Forelimb muscle (tissue), 1 donor: ENCODE measurements at regions not wholly inside any gene's neighbourhood (a gene's known extent, or its start where the extent isn't known, plus 50 kb on each side); places are given as distances from the start of the nearest gene placed in this dataset.
A peak's percentile ranks its signal among the peaks of the same experiment; 100 is the strongest.
"Not testable (repeated sequence)": the region's sequence is repeated elsewhere in the genome, so short reads cannot be mapped to it uniquely, and the experiment has no call there.

Experiments
- DNase-seq: peaks from one replicate; pipeline ENCODE4 v3.0.0-alpha.2; 2013; ENCODE audit warnings: low read depth

DNA sequence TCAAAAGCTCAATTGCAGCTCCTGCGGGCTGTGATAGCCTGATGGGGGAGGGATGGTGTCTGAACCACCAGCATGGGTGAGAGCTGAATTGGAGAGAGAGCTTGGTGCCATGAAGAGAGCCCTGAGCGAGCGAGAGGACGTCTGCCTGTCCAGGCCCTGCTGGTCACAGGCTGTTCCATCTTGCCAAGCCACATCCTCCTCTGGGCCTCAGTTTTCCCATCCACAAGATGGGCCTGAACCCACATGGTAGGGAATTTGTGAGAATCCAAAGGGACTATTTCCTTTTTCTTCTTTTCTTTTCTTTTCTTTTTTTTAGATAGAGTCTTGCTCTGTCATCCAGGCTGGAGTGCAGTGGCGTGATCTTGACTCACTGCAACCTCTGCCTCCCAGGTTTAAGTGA is 276.4 kb downstream of the VRK1 start:
- no peak for DNase-seq

DNA sequence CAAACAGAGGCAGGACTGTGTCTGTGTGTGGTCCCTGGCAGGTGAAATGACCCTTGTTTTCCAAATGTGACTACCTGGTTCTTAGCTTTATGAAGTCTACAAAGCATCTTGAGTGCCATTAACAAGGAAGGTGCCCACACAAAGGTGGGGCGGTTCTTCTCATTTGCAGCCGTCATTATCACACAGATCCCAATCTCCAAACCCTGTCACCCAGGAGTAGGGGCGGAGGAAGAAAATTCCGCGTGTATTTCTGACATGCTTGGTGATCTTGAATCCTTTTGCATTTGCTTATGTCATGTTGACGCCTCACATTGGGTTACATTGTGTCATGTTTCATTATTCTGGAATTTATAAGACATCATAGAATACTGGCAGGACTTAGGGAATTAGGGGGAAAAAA is 277.3 kb downstream of the VRK1 start:
- no peak for DNase-seq

DNA sequence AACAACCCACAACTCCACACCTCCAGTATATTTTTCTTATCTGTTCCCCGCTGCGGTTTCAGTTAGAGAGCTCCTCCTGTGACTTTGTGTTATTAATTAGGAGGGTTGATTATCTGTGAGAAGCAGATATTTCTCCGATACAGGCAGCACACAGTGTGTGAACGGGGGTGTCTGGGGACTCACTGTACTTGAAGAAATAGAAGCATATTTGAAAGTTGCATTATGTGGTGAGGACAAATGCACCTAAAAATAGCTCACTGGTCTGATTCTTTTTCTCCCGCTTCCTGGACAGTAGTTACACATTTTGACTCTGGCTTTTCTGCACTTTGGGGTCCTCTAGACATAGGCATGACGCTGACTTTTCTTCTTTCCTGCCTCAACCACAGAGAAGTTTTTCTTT is 277.7 kb downstream of the VRK1 start:
- DNase-seq = no peak

DNA sequence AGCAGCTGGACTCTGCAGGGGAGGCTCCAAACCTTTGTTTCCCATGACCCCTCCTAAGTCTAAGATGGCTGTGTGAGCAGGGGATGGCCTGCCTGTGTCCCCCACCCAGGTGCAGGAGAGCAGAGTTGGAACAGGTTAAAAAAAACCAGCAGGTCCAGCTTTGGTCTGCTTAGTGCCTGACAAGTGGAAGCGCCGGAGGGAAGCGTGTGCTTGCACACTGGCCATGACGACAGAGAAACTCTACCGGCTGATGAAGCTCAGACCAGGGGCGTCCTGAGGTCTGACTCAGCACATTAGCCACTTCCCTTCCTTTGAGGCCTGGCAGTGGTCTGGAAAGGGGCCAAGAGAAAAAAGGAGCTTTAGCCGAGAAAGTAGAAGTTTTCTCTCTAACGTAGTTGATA is 280.1 kb downstream of the VRK1 start:
- DNase-seq = peak; percentile 16

DNA sequence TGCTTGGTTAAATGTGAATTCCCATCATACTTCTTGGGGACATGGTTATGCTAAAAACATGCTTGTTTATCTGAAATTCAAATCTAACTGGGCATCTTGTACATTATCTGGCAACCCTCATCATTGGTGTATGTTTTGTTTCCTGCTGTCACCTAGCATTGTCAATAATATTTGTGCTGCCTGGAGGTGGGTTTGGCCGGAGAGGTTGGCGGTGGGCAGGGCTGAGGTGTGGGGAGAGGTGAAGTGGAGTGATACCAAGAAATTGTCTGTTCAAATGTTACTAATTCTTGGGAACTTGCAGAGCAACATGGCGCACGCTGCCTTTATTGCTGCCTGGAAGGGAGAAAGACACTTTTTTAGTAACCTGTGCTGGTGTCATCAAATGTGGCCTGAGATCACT is 280.5 kb downstream of the VRK1 start:
- DNase-seq = no peak

GRCh38 chr14:97080991-97081390 is 283.8 kb downstream of the VRK1 start:
- DNase-seq = no peak

GRCh38 chr14:97095269-97095668 is 298.1 kb downstream of the VRK1 start:
- DNase-seq = no peak

GRCh38 chr14:97097296-97097695 is 300.1 kb downstream of the VRK1 start:
- DNase-seq = peak; percentile 17

- DNase-seq = no peak
Measured at GRCh38 chr14:97100306-97100705, 303.1 kb downstream of the VRK1 start.

DNA sequence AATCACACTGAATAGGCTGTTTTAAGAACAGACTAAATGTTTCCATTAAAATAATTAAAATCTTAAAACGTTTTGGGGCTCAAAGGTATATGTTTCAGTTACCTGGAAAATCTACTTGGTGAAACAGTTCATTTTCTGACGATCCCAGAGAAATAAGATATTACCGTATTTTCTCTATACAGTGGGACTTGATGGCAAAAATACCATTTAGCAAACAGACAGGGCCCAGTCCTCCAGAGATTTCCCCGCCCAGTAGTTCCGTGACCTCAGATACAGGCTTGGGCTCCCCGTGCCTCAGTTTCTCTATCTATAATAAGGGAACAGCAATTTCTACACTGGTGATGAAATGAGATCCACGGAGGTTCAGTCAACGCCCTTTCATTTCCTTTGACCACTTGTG is 304.4 kb downstream of the VRK1 start:
- DNase-seq = no peak

- no peak for DNase-seq
Measured at GRCh38 chr14:97104029-97104428, 306.8 kb downstream of the VRK1 start.

DNA sequence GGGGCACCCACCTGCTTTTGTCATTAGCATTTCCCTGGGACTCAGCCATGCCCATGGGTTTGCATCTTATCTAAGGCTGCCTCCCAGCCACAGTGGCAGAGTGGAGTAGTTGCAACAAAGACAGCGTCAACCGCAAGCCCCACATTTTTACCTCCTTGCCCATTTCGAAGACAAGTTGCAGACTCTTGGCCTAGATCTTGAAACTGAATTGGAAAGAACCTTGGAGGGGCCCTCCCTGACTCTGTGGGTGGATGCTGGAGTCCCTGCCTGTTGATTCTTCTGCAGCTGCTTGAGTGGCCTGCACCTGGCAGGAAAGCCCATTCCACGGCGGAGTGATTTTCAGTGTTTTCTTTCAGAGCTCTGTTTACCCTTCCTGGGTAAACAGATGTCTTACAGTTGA is 309.0 kb downstream of the VRK1 start:
- DNase-seq = no peak

DNA sequence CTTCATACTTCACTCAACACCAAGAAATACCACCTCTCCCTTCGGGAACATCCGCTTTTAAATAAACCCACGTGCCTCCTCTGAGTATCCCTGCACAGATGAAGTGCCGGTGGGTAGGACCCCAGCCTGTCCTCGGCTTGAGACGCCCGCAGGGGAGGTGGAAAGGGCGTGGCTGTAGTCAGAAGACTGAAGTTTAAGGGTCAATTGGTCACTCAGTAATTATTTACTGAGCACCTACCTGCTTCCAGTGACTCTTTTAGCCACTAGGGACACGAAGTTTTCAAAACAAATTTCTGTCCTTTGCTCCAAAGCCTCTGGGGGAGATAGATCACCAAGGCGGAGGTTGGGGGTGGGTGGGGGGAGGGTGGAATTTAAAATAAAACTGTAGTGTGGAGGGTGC is 309.4 kb downstream of the VRK1 start:
- DNase-seq = no peak

GRCh38 chr14:97107080-97107479 is 309.9 kb downstream of the VRK1 start:
- DNase-seq = no peak

- no peak for DNase-seq
Measured at GRCh38 chr14:97107760-97108159, 310.6 kb downstream of the VRK1 start.

GRCh38 chr14:97109234-97109633 is 312.1 kb downstream of the VRK1 start:
- no peak for DNase-seq

DNA sequence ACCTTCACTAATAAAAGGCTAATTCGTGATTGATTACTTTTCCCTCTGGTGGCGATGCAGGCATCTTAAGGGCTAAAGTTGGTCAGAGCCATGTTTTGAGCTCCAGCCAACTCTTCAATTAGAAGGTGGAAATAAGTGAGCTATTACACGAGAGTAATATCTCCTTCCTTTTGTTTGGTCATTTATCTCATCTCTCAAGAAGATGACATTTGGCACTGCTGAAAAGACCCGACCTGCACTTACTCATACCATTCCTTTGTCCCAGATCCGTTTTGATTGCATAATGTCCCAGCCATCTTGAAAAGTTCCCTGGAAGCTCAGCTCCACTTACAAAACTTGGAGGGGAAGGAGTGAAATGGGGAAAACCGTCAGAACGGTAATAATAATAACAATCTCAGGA is 316.2 kb downstream of the VRK1 start:
- no peak for DNase-seq

- no peak for DNase-seq
Measured at GRCh38 chr14:97116546-97116945, 319.4 kb downstream of the VRK1 start.

GRCh38 chr14:97117693-97118092 is 320.5 kb downstream of the VRK1 start:
- no peak for DNase-seq

DNA sequence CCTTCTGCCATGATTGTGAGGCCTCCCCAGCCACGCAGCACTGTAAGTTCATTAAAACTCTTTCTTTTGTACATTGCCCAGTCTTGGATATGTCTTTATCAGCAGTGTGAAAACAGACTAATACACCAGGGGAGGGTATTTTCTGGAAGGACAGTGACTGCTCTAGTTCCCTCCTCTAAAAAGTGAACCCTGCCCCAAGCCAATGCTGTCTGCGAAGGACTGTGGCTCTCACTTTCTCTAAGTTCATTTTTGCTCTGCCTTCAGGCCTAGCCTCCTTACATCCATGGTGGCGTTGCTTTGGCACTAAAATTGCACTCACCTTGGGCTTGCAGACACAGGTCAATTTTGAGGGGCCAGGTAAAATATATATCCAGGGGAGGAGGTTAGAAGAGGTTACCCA is 323.0 kb downstream of the VRK1 start:
- no peak for DNase-seq

GRCh38 chr14:97120611-97121031 is 323.4 kb downstream of the VRK1 start:
- DNase-seq = no peak

GRCh38 chr14:97129639-97130038 is 332.5 kb downstream of the VRK1 start:
- no peak for DNase-seq

- DNase-seq = not testable (repeated sequence)
Measured at GRCh38 chr14:97135847-97136246, 338.7 kb downstream of the VRK1 start.

DNA sequence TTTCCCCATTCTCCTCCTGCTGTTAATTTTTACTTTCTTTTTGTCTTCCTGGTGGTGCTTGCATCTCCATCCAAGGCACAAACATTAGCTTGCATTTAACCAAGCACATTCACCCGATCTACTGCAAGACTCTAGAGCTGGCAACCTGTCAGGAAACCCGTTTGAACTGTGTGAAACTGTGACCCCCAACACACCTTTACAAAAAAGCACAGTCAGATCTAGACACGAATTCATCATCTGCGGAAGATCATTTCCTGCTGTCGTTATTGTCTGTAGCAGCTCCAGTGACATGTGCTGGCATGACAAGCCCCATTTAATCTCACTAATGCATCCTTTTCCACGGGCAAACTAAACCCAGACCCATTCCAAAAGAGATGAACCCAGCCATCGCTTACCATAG is 340.5 kb downstream of the VRK1 start:
- DNase-seq = no peak

DNA sequence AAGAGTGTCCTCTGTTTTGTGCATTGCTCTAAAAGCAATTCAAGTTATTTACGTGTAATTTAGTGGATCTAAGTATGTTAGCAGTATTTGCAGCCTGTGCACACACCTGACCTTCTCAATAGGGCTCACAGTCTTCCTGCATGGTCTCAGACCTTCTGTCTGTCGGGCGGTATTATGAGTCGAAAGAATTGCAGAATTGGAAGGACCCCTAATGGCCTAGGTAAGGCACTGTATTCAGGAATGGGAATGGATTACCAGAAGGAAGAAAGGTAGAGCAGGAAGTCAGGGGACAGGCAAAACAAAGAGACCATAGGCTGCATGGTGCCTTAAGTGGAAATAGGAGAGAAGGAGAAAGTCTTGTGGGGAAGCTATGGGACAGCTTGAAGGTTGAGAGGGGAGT is 341.6 kb downstream of the VRK1 start:
- DNase-seq = no peak
